HPDE6-E6E7 (cell line): ENCODE measurements at regions not wholly inside any gene's neighbourhood (a gene's known extent, or its start where the extent isn't known, plus 50 kb on each side); places are given as distances from the start of the nearest gene placed in this dataset.
A peak's percentile ranks its signal among the peaks of the same experiment; 100 is the strongest.

ENCODE experiments used
- DNase-seq: peaks from one replicate; pipeline ENCODE4 v3.0.0; 2011; ENCODE audit warnings: missing footprints; ENCODE audit errors: extremely low spot score

DNA sequence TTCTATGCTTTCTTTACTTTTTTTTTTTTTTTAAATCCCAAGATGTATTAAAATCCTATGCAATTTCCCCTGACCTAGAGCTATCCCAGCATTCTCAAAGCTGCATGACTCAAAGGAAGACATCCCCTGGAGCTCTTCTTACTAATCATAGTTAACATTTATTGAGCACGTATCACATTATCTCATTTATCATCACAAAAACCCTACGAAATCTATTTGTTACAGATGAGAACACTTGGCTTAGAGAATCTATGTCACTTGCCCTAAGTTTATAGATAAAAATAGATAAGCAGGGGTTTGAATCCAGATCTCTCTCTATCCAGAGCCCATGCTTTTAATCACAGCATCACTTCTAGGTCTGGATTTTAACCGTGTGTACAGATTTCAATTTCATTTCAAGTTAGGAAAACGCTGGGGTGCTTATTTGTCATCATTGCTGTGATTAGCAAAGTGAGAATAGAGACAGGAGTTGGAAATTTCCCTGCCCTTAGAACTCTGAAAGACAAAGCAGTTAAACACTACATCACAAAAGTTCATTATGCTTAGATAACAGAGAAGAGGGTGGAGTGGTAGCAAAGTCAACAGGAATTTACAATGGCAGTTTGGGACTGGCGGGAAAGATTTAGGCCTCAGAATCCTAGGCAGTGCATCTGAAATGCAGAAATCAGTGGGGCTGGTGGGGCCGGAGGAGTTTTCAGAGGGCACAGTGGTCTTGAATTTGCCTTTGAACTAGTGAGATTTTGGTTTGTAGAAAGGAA is 177.7 kb upstream of the FRMD6 start:
- DNase-seq, result no peak

DNA sequence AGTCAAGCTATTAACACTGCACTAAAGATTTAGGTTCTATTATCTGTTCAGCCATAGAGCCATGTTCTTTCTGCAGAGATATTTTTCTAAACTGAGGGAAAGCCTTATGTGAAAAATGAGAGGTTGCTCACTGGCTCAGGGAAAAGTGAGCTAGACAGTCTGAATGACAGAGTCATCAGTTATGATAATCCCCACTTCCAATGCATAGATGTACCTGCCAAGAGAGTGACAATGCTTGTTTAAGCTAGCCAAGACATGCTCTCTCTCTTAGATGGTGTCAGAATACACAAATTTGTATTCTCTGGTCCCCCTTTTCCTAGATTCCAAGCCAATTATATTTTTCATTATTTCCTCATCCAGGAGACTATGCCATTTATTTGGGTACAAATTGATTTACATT is 176.9 kb upstream of the FRMD6 start:
- DNase-seq, result no peak

DNA sequence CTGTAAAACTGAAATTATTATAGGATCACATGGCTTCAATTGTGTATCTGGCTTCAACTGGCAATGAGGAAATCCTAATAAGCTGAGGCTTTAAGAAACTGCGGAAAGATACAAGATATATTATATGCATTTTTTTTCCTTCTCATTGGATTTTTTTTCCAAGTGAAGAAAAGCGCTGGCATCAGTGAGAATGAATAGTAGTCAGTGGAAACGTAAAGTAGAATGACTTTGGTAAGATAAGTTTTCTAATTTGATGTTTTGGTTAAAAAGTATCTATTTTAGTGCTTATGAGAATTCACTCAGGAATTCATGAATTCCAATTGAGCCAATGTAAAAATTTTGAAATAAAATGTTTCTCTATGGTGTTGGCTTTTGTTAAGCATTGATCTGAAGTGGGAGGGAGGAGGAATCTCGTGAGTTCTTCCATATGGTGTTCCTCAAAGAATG is 173.5 kb upstream of the FRMD6 start:
- DNase-seq, result no peak

DNA sequence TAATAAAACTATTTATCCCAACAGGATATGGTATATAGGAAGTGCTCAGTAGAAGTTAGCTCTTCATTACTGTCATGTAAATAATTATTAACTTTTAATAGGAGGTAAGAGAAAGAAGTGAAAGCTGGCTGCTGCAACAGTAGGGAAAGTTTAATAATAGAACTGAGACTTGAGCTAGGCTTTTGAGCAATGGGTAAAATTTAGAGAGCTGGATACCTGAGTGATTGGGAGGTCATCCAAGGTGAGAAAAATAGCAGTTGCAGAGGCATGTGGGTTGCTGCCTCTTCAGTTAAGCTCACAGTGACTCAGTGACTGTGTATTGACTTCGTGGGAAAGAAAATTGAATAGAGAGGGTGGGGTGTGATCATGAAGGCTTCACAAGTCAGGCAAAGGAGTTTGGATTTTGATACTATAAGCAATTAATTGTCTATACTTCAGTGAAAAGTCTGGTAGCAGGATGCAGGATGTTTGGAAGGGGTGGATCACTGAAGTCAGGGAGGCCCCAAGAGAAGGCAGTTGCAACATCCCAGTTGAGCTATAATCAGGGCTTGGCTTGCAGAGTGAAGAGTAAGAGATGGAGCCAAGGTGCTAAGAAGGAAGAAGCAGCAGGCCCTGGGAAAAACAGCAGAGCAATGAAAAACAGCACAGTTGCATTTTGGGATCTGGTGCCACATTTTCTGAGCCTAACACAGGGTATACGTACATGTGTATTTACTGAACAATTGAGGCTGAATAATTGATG is 172.0 kb upstream of the FRMD6 start:
- no peak for DNase-seq

DNA sequence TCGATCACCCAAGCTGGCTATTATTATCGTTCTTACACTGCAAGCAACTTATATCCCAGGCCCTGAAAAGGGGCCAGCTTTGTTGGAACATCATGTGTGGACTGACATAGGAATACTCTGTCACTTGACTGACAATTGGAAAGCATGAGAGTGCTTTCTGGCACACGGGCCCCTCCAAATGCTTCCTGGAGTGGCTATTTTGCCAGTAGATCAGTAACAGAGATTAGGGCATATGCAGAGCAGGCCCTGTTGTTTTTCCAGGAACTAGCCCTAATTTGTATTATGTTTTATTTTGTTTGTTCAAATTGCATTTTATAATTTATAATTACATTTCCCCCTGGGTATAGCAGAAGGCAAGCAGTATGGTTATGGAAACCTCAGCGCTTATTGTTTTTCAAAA is 170.1 kb upstream of the FRMD6 start:
- DNase-seq, result no peak

DNA sequence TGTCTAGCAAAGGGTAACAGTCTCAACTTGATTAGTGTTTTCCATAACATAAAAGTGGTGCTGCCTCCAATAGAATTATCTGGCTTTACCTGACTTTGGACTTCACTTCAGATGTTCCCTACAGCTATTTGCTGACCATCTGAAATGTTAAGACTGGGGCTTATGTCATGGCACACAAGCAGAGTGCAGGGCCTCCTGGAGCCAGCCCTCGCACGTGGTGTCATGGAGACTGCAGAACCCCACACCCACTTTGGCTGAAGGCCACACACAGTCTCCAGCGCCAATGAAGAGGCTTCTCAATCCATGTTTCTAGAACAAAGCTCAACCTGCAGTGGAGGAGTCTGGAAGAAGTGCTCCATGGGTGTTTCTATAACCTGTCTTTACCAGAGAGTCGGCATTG is 169.6 kb upstream of the FRMD6 start:
- no peak for DNase-seq

DNA sequence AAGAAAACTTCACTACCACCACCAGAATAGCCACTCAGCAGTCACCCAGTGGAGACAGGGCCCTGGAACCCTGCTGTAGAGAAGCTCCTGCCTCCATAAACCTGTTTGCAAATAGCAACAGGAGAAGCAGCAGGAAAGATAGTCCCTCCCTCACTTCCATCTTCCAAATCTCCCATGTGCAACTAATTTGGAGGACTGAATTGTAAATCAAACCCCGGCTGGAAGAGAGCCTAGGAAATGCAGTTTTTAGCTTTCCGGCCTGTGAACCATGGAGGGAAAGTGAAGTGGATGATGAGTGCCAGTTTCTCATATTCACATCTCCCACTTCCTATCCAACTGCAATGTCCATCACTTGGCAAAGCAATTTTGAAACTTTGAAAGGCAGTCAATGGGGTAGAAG is 167.2 kb upstream of the FRMD6 start:
- DNase-seq, result no peak

DNA sequence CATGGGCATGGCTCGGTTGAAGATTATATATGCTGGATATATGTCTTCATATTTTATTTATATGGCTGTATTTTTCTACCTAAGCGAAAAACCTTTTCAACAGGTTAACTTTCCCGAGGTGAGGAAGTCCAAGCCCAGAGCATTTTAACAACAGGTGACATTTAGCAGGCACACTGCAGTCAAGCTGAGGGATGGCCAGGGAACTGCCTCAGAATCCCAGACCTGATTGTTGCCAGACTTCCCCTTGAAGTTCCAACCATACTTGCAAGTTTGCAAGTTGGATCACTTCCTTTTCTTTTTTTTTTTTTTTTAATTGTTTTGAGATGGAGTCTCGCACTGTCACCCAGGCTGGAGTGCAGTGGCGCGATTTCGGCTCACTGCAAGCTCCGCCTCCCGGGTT is 166.0 kb upstream of the FRMD6 start:
- DNase-seq, result no peak

DNA sequence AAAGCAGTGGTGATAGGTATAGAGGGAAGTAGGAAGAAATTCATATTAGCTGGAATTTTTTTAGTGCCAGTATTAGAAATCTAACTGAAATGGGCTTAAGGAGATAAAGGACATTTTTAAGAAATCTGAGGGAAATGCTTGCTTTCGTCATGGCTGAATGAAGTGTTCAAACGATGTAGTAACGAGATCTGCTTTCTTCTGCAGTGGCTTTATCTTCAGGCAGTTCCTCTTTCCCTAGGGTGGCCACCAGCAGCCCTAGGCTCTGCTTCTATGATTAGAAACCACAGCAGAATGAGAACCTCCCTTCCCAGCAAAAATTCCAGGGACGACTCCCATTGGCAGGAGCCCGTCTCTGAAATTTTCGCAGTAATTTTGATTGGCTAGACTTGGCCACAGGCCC is 163.9 kb upstream of the FRMD6 start:
- DNase-seq, result no peak

DNA sequence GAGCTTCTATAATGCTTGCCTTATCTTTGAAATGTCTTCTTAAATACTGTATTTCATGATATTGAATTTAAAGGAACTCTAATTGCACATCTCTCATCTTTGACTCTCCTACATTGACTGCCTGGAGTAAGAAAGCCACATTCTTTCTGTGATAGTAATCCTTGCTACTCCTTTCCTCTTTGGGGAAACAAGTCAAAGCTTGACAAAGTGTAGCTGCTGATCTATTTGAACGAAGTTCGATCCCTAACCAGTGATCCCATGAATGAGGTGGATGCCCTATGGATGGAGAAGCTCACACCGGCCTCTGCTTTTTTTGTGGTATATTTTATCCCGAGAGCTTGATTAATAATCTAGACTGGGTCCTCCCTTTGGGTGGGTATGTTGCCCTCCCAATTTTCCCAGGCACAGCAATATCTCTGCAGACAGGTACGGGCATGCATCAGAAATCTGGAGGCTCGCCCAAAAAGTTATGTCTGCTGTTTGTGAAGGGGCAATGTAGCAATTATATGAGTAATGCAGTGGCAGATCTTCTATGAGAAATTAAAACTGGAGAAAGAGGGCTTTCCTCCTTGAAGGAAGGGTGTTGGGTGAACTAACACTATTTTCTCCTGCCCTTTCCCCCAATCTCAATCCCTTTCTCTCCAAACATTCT is 163.0 kb upstream of the FRMD6 start:
- peak; percentile 87 for DNase-seq

DNA sequence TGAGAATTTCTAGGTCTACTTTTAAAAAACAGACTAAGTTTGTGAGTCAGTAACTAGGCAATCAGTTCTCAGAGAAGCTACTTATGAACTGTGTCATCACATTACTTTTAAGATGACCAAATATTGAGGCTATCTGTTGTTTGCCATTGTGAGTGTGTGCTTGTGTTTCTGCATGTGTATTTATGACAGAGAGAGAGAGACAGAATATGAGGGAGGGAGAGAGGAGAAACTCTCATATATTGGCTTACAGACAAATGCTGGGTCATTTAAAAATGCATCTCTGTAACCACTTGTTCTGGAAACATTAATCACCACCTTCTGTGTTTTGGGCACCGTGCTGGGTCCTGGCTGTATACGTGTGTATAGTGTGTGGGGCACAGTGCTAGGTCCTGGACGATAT is 161.5 kb upstream of the FRMD6 start:
- no peak for DNase-seq

DNA sequence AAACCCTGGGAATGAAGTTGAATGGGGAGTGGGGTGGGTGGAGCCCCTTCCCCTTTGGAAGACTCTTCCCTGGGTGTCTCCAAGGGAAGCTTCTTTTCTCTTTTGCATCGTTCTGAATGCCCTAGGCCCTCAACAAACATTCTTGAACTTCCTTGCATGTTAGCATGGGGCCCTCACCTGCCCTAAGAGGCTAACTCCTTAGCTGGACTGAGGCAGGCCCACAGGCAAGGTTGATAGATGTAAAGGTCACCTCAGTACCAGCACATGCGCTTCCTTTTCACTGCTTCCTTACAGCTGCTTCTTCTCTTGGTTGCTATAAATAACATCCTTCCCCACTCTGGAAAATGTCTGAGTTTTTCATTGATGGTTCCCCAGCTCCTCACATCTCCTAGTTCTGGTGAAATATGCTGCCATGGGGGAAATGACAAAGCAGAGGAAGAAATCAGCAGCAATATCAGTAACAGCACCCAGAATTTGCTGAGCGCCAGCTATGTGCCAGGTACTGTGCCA is 160.6 kb upstream of the FRMD6 start:
- DNase-seq, result no peak

DNA sequence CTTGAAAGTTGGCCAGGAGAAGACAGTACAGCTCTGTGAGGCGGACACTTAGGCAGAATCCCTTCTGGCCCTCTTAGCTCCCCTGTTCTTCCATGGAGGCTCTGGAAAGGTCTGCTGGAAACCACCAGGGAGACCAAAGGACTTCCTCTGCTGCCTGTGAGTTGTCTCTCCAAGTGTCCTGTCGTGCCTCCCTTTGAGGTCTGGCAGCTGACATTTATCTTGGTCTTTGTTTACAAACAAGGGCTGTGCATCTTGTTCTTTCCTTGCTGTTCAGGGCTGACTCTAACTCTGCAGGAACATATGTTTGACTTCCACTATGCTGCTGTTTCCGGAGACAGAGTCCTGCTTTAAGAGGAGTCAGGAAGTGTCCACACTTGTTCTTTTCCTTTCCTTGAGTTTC is 159.9 kb upstream of the FRMD6 start:
- DNase-seq, result no peak

DNA sequence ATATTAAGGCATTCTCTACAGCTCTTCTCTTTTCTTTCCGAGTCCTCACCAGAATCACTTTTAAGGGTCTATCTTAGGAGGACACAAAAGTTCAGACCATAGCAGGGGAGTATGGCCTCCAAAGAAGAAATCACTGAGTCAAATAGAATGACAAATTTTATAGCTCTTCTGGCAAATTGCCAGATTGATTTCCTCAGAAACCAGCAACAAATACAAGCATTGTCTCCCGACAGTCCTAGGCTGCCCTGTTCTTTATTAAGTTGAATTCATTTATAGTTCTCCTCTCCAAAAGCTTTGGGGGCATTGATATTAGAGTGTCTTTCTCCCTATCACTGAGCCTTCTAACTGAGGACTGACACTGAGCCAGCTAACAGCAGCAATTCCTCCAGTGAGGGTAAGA is 156.4 kb upstream of the FRMD6 start:
- DNase-seq, result no peak

DNA sequence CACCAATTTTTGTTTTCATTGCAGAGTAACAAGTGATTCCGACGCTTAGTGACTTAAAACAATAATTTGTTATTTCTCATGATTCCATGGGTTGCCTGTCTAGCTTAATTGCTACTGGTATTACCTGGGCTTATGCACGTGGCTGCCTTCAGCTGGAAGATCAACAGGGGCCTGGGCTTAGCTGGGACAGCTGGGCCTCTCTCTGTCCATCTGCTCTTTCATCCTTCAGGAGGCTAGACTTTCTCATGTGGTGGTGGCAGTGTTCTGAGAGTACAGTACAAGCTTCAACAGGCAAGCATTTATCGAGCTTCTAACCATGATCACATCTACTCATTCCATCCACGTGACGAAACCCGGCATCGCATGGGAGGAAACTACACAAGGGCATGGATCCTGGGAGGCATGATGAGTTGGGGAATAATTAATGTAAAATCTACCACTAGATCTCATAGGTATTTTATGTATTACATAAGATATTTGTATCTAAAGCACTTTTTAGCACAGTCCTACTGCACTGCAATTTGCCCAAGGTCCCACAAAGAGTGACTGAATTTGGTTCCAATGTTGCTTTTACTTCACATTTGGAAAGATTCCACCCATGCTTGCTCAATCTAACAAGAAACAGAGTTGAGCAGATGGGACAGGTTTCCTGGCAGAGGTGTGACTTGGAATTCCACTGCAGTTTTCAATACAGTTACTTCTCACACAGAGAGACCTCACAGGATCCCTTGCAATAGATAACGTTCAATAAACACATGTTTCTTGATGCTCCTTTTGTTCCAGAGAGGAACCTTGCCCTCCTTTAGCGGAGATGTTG is 153.1 kb upstream of the FRMD6 start:
- no peak for DNase-seq

DNA sequence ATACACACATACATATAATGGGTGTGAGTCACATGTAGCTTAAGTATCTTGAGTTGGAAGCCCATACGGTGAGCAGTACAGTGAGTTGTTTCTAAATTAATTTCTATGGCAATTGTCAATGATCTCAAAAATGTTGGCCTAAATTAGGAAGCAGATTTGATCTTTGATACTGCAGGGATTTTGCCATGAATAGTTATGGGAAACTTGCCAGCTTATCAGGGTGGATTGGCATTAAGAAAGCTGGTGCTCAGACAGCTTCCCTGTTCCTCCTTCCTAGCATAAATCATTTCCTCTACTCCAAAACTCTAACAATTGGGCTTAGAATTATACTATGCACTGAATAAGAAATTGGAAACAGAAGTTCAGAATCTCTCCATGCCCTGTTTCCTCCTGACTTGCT is 150.9 kb upstream of the FRMD6 start:
- no peak for DNase-seq

DNA sequence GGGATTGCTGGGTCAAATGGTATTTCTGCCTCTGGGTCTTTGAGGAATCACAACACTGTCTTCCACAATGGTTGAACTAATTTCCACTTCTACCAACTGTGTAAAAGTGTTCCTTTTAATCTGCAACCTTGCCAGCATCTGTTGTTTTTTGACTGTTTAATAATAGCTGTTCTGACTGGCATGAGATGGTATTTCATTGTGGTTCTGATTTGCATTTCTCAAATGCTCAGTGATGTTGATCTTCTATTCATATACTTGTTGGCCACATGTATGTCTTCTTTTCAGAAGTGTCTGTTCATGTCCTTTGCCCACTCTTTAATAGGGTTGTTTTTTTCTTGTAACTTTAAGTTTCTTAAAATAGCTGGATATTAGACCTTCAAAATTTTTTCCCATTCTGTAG is 150.0 kb upstream of the FRMD6 start:
- no peak for DNase-seq

DNA sequence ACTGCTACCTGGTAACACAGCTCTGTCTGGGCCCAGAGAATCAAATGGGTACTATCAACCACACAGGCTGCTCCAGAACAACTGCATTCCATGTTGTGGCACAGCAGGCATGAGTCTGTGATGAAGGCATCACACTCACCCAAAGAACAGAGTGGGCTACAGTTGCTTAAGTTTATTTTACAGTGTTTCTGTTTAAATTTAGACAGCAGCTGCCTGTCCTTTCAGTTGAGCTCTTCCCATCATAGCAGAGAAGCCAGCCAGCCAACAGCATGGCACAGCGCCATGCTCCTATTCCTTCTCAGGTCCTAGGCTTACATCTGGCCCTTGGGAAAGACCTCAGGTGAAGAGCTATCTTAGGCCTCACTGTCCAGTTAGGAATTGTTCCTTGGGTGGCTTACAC is 147.0 kb upstream of the FRMD6 start:
- DNase-seq, result no peak

DNA sequence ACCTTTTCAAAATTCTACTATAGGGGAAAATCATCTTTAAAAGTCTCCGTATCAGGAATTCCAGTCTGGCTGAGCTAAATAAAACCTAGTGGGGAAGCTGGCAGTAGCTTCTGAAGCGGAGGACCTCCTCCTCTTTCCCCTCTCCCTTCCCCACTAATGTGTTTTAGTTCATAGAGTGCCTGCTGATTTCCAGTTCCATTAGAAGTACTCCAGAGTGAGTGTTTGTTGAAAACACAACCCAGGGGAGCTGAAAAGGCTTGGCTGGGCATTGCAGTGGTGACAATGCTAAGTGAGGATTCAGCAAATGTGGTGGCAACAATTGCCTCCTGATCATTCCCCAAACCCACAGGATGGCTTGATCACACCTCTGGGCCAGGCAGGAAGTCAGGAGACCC is 144.2 kb upstream of the FRMD6 start:
- no peak for DNase-seq

DNA sequence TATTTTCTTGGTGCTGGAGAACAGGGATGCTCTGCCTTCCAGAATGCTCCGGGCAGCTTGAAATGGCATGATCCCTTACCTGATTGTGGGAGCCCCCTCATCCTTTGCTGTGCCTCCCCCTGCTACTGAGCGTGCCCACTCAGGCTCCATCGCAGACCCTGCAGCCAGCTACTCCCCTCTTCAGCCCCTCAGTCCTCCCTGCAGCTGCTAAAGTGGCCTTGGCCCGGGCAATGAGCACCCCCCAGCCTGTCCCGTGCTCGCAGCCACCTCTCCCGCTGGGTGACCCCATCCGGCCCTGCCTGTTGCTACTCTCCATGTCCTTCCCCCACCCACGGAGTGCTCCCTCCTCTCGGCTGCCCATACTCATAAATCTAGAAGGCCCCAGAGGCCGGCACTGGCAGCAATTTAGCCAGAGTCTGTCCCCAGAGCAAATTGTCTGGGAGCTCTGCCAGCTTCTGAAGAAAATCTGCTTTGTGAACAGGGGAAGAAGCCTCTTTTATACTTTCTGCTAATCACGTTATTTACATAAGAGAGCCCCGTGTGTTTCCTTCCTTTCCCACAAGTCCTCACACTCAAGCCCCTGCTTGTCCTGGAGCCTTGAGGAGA is 143.7 kb upstream of the FRMD6 start:
- DNase-seq, result no peak

DNA sequence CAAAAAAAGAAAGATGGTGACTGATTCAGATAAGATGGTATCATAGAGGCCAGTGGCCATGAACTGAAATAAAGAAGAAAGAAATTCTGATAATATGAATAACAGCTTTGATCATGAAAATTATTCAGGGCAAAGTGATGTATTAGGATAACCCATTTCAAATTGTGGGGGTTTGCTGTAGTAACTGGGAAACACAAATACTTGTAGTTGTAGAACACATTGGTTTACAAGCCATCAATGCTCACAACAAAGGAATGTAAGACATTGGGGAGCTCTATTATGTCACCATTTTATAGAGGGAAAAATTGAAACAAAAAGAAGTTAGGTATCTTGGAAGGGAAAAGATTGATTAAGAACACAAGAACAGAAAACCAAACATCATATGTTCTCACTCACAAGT is 140.4 kb upstream of the FRMD6 start:
- no peak for DNase-seq

DNA sequence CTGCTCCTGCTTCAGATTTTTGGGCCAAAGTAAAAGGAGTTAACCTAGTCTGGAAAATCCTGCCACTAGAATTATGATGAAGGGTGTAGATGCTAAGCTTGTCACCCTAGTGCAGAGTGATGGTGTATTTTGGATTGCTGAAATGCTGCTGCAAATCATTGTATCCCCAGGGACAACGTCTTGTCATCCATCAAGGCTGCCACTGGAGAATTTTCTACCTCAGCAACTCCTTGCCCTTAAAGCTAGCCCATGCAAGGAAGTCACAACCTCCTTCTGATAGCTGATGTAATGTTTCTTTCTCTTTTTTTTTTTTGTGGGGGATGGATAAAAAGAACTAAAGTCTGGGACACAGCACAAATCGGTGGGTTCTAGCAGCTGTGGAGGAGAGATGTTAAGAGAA is 139.4 kb upstream of the FRMD6 start:
- no peak for DNase-seq
